Panc1 (cell line): ENCODE measurements at regions not wholly inside any gene's neighbourhood (a gene's known extent, or its start where the extent isn't known, plus 50 kb on each side); places are given as distances from the start of the nearest gene placed in this dataset.

Experiments
- SIN3A ChIP-seq: IDR thresholded peaks from 2 replicates; pipeline ENCODE4 v1.6.1; 2012; ENCODE audit warnings: low read depth, mild to moderate bottlenecking, low read length, moderate library complexity, borderline replicate concordance; ENCODE audit not compliant: insufficient read depth
- TCF7L2 ChIP-seq: IDR thresholded peaks from 2 replicates; pipeline ENCODE4 v1.6.1; 2011; ENCODE audit warnings: mild to moderate bottlenecking, low read depth, low read length, inconsistent platforms
- TF ChIP-seq, protein P1 (sequence below): fragments of 450-650 bp; IDR thresholded peaks from 2 replicates; pipeline ENCODE4 v1.5.1; 2017; ENCODE audit warnings: mild to moderate bottlenecking
- TF ChIP-seq, protein P2 (sequence below), 2 experiments: IDR thresholded peaks; 2 replicates each; pipeline ENCODE4 v1.6.1; 2011 to 2012; ENCODE audit warnings: low read depth in 2 of 2, control low read depth in 1 of 2, low read length in 1 of 2, mild to moderate bottlenecking in 1 of 2, moderate library complexity in 1 of 2; ENCODE audit not compliant: insufficient read depth in 1 of 2

DNA sequence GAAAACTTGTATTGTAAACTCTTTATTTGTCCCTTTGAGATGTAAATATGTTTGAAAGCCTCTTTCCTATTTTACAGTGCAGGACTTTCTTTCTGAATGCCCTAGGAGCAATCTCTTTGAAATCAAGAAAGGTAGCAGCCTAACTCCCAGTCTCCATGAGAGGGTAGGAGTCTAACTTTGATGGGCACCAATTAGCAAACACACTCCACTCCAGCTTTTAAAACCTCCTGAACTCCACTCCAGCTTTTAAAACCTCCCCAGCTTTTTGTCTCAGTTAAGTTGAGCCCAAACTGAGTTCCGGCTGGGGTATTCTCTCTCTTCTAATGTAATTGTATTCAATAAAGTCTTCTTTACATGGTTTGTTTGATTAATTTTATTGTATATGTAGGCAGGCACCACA, 493.7 kb upstream of the CDH7 start:
- TF ChIP-seq TCF7L2 (no peak), SIN3A (no peak)
- TF ChIP-seq, protein P1, sequence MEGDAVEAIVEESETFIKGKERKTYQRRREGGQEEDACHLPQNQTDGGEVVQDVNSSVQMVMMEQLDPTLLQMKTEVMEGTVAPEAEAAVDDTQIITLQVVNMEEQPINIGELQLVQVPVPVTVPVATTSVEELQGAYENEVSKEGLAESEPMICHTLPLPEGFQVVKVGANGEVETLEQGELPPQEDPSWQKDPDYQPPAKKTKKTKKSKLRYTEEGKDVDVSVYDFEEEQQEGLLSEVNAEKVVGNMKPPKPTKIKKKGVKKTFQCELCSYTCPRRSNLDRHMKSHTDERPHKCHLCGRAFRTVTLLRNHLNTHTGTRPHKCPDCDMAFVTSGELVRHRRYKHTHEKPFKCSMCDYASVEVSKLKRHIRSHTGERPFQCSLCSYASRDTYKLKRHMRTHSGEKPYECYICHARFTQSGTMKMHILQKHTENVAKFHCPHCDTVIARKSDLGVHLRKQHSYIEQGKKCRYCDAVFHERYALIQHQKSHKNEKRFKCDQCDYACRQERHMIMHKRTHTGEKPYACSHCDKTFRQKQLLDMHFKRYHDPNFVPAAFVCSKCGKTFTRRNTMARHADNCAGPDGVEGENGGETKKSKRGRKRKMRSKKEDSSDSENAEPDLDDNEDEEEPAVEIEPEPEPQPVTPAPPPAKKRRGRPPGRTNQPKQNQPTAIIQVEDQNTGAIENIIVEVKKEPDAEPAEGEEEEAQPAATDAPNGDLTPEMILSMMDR = no peak
- TF ChIP-seq, protein P2, sequence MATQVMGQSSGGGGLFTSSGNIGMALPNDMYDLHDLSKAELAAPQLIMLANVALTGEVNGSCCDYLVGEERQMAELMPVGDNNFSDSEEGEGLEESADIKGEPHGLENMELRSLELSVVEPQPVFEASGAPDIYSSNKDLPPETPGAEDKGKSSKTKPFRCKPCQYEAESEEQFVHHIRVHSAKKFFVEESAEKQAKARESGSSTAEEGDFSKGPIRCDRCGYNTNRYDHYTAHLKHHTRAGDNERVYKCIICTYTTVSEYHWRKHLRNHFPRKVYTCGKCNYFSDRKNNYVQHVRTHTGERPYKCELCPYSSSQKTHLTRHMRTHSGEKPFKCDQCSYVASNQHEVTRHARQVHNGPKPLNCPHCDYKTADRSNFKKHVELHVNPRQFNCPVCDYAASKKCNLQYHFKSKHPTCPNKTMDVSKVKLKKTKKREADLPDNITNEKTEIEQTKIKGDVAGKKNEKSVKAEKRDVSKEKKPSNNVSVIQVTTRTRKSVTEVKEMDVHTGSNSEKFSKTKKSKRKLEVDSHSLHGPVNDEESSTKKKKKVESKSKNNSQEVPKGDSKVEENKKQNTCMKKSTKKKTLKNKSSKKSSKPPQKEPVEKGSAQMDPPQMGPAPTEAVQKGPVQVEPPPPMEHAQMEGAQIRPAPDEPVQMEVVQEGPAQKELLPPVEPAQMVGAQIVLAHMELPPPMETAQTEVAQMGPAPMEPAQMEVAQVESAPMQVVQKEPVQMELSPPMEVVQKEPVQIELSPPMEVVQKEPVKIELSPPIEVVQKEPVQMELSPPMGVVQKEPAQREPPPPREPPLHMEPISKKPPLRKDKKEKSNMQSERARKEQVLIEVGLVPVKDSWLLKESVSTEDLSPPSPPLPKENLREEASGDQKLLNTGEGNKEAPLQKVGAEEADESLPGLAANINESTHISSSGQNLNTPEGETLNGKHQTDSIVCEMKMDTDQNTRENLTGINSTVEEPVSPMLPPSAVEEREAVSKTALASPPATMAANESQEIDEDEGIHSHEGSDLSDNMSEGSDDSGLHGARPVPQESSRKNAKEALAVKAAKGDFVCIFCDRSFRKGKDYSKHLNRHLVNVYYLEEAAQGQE (IDR thresholded peaks at IDR 0.05; ENCODE audit: insufficient read depth in 1 of 2, low read depth in 2 of 2, low read length in 1 of 2) = no peak
